IMR-90 (cell line): ENCODE measurements at regions not wholly inside any gene's neighbourhood (a gene's known extent, or its start where the extent isn't known, plus 50 kb on each side); places are given as distances from the start of the nearest gene placed in this dataset.

ENCODE experiments used
- ATAC-seq: fragments of 200-7000 bp; cut with Tn5 transposase; 2 replicates; pipeline ENCODE4 v1.9.1; 2020; ENCODE audit warnings: low read depth, mild to moderate bottlenecking, moderate library complexity
- BruUV-seq: library from RNA; stranded (reverse); fragments of 400-500 nt; replicated peaks from 2 replicates; lab custom pipeline; 2021; lab: Mats Ljungman, UMichigan
- CTCF ChIA-PET: fragments of 300-600 bp; formaldehyde crosslinking; extraction: SDS; loops from one replicate; lab custom pipeline; 2021; ENCODE audit warnings: antibody characterized with exemption; lab: Yijun Ruan, JAX
- POLR2A ChIA-PET: fragments of 300-600 bp; sonication (Branson Sonifier 250); formaldehyde crosslinking; loops from one replicate; lab custom pipeline; 2022; ENCODE audit warnings: antibody characterized with exemption; ENCODE audit not compliant: unreplicated experiment; lab: Charles Lee
- DNase-seq: peaks from one replicate; pipeline ENCODE4 v3.0.0; 2013
- H2AFZ ChIP-seq: replicated peaks from 2 replicates; pipeline ENCODE3; 2013; ENCODE audit warnings: low read length, mild to moderate bottlenecking; ENCODE audit not compliant: poor library complexity
- H2AK5ac ChIP-seq: 2 replicates; pipeline ENCODE4 v1.6.1; 2013; ENCODE audit warnings: low read depth, low read length, inconsistent platforms
- H2AK9ac ChIP-seq: replicated peaks from 2 replicates; pipeline ENCODE3; 2013; ENCODE audit warnings: mild to moderate bottlenecking, low read depth, low read length, moderate library complexity; ENCODE audit not compliant: poor library complexity
- H2BK120ac ChIP-seq: 2 replicates; pipeline ENCODE4 v1.6.1; 2013; ENCODE audit warnings: low read depth, low read length, inconsistent platforms
- H2BK15ac ChIP-seq: 3 replicates; pipeline ENCODE4 v1.6.1; 2013; ENCODE audit warnings: low read depth, low read length, inconsistent platforms
- H2BK20ac ChIP-seq: 2 replicates; pipeline ENCODE4 v1.6.1; 2013; ENCODE audit warnings: low read depth, mild to moderate bottlenecking, inconsistent platforms, low read length, moderate library complexity
- H2BK5ac ChIP-seq: 2 replicates; pipeline ENCODE4 v1.6.1; 2013; ENCODE audit warnings: mild to moderate bottlenecking, low read depth, low read length, inconsistent platforms; ENCODE audit not compliant: poor library complexity, severe bottlenecking
- H3K14ac ChIP-seq: replicated peaks from 2 replicates; pipeline ENCODE4 v1.6.1; 2013; ENCODE audit warnings: low read depth, low read length, inconsistent platforms
- H3K18ac ChIP-seq: 2 replicates; pipeline ENCODE4 v1.6.1; 2013; ENCODE audit warnings: low read depth, low read length, control low read depth
- H3K23ac ChIP-seq: 2 replicates; pipeline ENCODE4 v1.6.1; 2013; ENCODE audit warnings: low read depth, low read length, inconsistent platforms
- H3K27ac ChIP-seq: 2 replicates; pipeline ENCODE4 v1.5.1; 2013; ENCODE audit warnings: mild to moderate bottlenecking, control low read depth, low read length; ENCODE audit not compliant: insufficient read depth
- H3K27me3 ChIP-seq: 2 replicates; pipeline ENCODE4 v1.6.1; 2013; ENCODE audit warnings: low read length; ENCODE audit not compliant: control insufficient read depth, insufficient read depth
- H3K36me3 ChIP-seq: 2 replicates; pipeline ENCODE4 v1.6.1; 2013; ENCODE audit warnings: low read length, mixed read lengths; ENCODE audit not compliant: control insufficient read depth, insufficient read depth
- H3K4ac ChIP-seq: 2 replicates; pipeline ENCODE4 v1.6.1; 2013; ENCODE audit warnings: low read depth, low read length, inconsistent platforms
- H3K4me1 ChIP-seq: 2 replicates; pipeline ENCODE4 v1.6.1; 2013; ENCODE audit warnings: low read length, mixed read lengths; ENCODE audit not compliant: control insufficient read depth, insufficient read depth
- H3K4me2 ChIP-seq: 2 replicates; pipeline ENCODE4 v1.6.1; 2013; ENCODE audit warnings: low read depth, mild to moderate bottlenecking, control low read depth, low read length, moderate library complexity
- H3K4me3 ChIP-seq: 2 replicates; pipeline ENCODE4 v1.5.1; 2013; ENCODE audit warnings: low read depth, mild to moderate bottlenecking, control low read depth, low read length, moderate library complexity; ENCODE audit not compliant: insufficient read depth
- H3K56ac ChIP-seq: 2 replicates; pipeline ENCODE4 v1.6.1; 2013; ENCODE audit warnings: low read length, inconsistent platforms; ENCODE audit not compliant: insufficient read depth; ENCODE audit errors: extremely low read depth
- H3K79me1 ChIP-seq, 2 experiments: 2 replicates each; pipeline ENCODE4 v1.6.1; 2013; ENCODE audit warnings: low read length in 2 of 2, inconsistent platforms in 1 of 2, low read depth in 1 of 2
- H3K9ac ChIP-seq: 2 replicates; pipeline ENCODE4 v1.6.1; 2013; ENCODE audit warnings: low read depth, low read length, control low read depth
- H3K9me1 ChIP-seq: 2 replicates; pipeline ENCODE4 v1.6.1; 2013; ENCODE audit warnings: low read length, inconsistent platforms; ENCODE audit not compliant: insufficient read depth
- H3K9me3 ChIP-seq: 2 replicates; pipeline ENCODE4 v1.6.1; 2013; ENCODE audit warnings: low read length; ENCODE audit not compliant: control insufficient read depth, insufficient read depth
- H4K20me1 ChIP-seq: 2 replicates; pipeline ENCODE4 v1.6.1; 2013; ENCODE audit warnings: low read length, inconsistent platforms; ENCODE audit not compliant: insufficient read depth
- H4K5ac ChIP-seq: 2 replicates; pipeline ENCODE4 v1.6.1; 2013; ENCODE audit warnings: mild to moderate bottlenecking, low read depth, low read length, control low read depth
- H4K8ac ChIP-seq, 2 experiments: 2 replicates each; pipeline ENCODE4 v1.6.1; 2013; ENCODE audit warnings: low read depth in 2 of 2, low read length in 2 of 2, control low read depth in 1 of 2, inconsistent platforms in 1 of 2
- H4K91ac ChIP-seq: 2 replicates; pipeline ENCODE4 v1.6.1; 2013; ENCODE audit warnings: low read depth, low read length, inconsistent platforms; ENCODE audit not compliant: insufficient read depth
- BHLHE40 ChIP-seq: fragments of 150-350 bp; IDR thresholded peaks from 2 replicates; pipeline ENCODE4 v1.6.1; 2016; ENCODE audit warnings: mild to moderate bottlenecking, low read depth, low read length
- WGBS, 2 experiments: methylation state at CpG; one replicate each; pipeline versions ENCODE4 v1.1.5 to v1.1.7; 2013; ENCODE audit warnings: missing lambda C conversion rate in 2 of 2; ENCODE audit not compliant: insufficient read length in 1 of 2; ENCODE audit errors: extremely low coverage in 2 of 2; 5-methylcytosine and 5-hydroxymethylcytosine counted together
- dilution Hi-C: fragments of 300-500 bp; cut with HindIII; formaldehyde crosslinking; loops from one replicate; pipeline ENCODE4 v1.14.3; 2018; ENCODE audit warnings: low sequenced_read_pairs; ENCODE audit not compliant: unreplicated experiment
- in situ Hi-C: fragments of 300-500 bp; cut with MboI; formaldehyde crosslinking; loops from 3 replicates; pipeline ENCODE4 v1.14.3; 2019; ENCODE audit warnings: low sequenced_read_pairs, inconsistent platforms, mixed read lengths
- intact Hi-C: fragments of 100-400 bp; cut with micrococcal nuclease; formaldehyde crosslinking; loops from 2 replicates; pipeline ENCODE4 v1.10.0; 2022

- peaks cover 9% of the 10 kb centered on the region for H3K27me3 ChIP-seq
- H2BK20ac ChIP-seq: no peak overlapping the region
- DNase-seq (no peak), ATAC-seq (no peak)
- intact Hi-C loops (no loop called here), dilution Hi-C loops (no loop called here), in situ Hi-C loops (no loop called here)
- CTCF ChIA-PET: no interaction called here
- H3K4ac ChIP-seq: no peak overlapping the region
- H2BK120ac ChIP-seq: no peak overlapping the region
- H3K9me1 ChIP-seq: no peaks in the 10 kb centered on the region
- H3K4me1 ChIP-seq: no peaks in the 10 kb centered on the region
- H2AK9ac ChIP-seq: no peak overlapping the region
- H2BK5ac ChIP-seq: no peak overlapping the region
- no peak overlapping the region for H2BK15ac ChIP-seq
- H3K14ac ChIP-seq: no peak overlapping the region
- H3K23ac ChIP-seq: no peak overlapping the region
- H3K4me2 ChIP-seq: no peak overlapping the region
- no peak overlapping the region for H3K4me3 ChIP-seq
- H3K9ac ChIP-seq: no peak overlapping the region
- no peak for TF ChIP-seq BHLHE40
- H3K9me3 ChIP-seq: no peaks in the 10 kb centered on the region
- no peak overlapping the region for H4K91ac ChIP-seq
- H4K20me1 ChIP-seq: no peaks in the 10 kb centered on the region
- no peak overlapping the region for H3K56ac ChIP-seq
- H3K18ac ChIP-seq: no peak overlapping the region
- no peak overlapping the region for H4K8ac ChIP-seq
- H3K79me1 ChIP-seq: no peaks in the 10 kb centered on the region
- no peak overlapping the region for H3K27ac ChIP-seq
- BruUV-seq: no TSS peak
- no peak overlapping the region for H4K5ac ChIP-seq
- H2AFZ ChIP-seq: no peak overlapping the region
- H2AK5ac ChIP-seq: no peak overlapping the region
- POLR2A ChIA-PET: no interaction called here
- 67% methylated on average over 2 of the region's 4 CpGs; no CpG with 5 or more reads in 1 of the 2 experiments for WGBS, 2 experiments
- H3K36me3 ChIP-seq: no peaks in the 10 kb centered on the region
These were observed 76.0 kb downstream of the KCTD15 start for GRCh38 chr19:33872445-33873320.
